ENCODE measurements at regions not wholly inside any gene's neighbourhood (a gene's known extent, or its start where the extent isn't known, plus 50 kb on each side); places are given as distances from the start of the nearest gene placed in this dataset.
"Not testable (repeated sequence)": the region's sequence is repeated elsewhere in the genome, so short reads cannot be mapped to it uniquely, and the experiment has no call there.

- DNase-seq = no peak
Observed at GRCh38 chr11:112662554-112662953, 298.7 kb upstream of the NCAM1 start.

- DNase-seq = no peak
Observed at GRCh38 chr11:112663947-112664634, 297.1 kb upstream of the NCAM1 start.

GRCh38 chr11:112665291-112665690 is 295.9 kb upstream of the NCAM1 start:
- no peak for DNase-seq

GRCh38 chr11:112666253-112666652 is 295.0 kb upstream of the NCAM1 start:
- no peak for DNase-seq

GRCh38 chr11:112670806-112671570 is 290.2 kb upstream of the NCAM1 start:
- no peak for DNase-seq

- DNase-seq = not testable (repeated sequence)
Observed at GRCh38 chr11:112673401-112673800, 287.8 kb upstream of the NCAM1 start.

- DNase-seq = no peak
Observed at GRCh38 chr11:112685111-112685510, 276.1 kb upstream of the NCAM1 start.

- DNase-seq = no peak
Observed at GRCh38 chr11:112689851-112690250, 271.4 kb upstream of the NCAM1 start.

GRCh38 chr11:112693781-112694180 is 267.4 kb upstream of the NCAM1 start:
- DNase-seq = no peak

GRCh38 chr11:112694245-112694644 is 267.0 kb upstream of the NCAM1 start:
- DNase-seq = no peak

GRCh38 chr11:112694813-112695212 is 266.4 kb upstream of the NCAM1 start:
- DNase-seq = no peak

- no peak for DNase-seq
Observed at GRCh38 chr11:112697391-112698178, 263.6 kb upstream of the NCAM1 start.

- DNase-seq = no peak
Observed at GRCh38 chr11:112705148-112705547, 256.1 kb upstream of the NCAM1 start.

GRCh38 chr11:112706863-112707262 is 254.4 kb upstream of the NCAM1 start:
- no peak for DNase-seq

- not testable (repeated sequence) for DNase-seq
Observed at GRCh38 chr11:112714340-112714739, 246.9 kb upstream of the NCAM1 start.

GRCh38 chr11:112715056-112715455 is 246.2 kb upstream of the NCAM1 start:
- DNase-seq = no peak

- no peak for DNase-seq
Observed at GRCh38 chr11:112718483-112718882, 242.7 kb upstream of the NCAM1 start.

GRCh38 chr11:112719736-112720525 is 241.3 kb upstream of the NCAM1 start:
- DNase-seq = no peak

GRCh38 chr11:112722148-112722547 is 239.1 kb upstream of the NCAM1 start:
- DNase-seq = no peak

- no peak for DNase-seq
Observed at GRCh38 chr11:112722876-112723275, 238.3 kb upstream of the NCAM1 start.

- no peak for DNase-seq
Observed at GRCh38 chr11:112723676-112724495, 237.3 kb upstream of the NCAM1 start.

GRCh38 chr11:112724496-112724790 is 236.8 kb upstream of the NCAM1 start:
- no peak for DNase-seq
